Loucy (cell line): ENCODE measurements at regions not wholly inside any gene's neighbourhood (a gene's known extent, or its start where the extent isn't known, plus 50 kb on each side); places are given as distances from the start of the nearest gene placed in this dataset.

Experiments used
- H2AFZ ChIP-seq: fragments of 200-600 bp; sonication (generic); 2 replicates; pipeline ENCODE4 v1.6.0; 2016; ENCODE audit warnings: antibody characterized with exemption, mild to moderate bottlenecking, low read length, moderate library complexity
- H3F3A ChIP-seq: fragments of 200-600 bp; 2 replicates; pipeline ENCODE4 v1.6.0; 2016; ENCODE audit warnings: antibody characterized with exemption, low read depth, mild to moderate bottlenecking
- H3K27me3 ChIP-seq: fragments of 200-600 bp; sonication (generic); 2 replicates; pipeline ENCODE4 v1.6.1; 2014; ENCODE audit warnings: low read length, mild to moderate bottlenecking; ENCODE audit not compliant: insufficient read depth, poor library complexity, severe bottlenecking
- H3K36me3 ChIP-seq: fragments of 200-600 bp; sonication (generic); 2 replicates; pipeline ENCODE4 v1.6.1; 2016; ENCODE audit warnings: low read length; ENCODE audit not compliant: insufficient read depth
- H3K4me1 ChIP-seq: fragments of 200-600 bp; sonication (generic); 2 replicates; pipeline ENCODE4 v1.5.1; 2014; ENCODE audit warnings: low read length, mild to moderate bottlenecking; ENCODE audit not compliant: insufficient read depth, poor library complexity, severe bottlenecking
- H3K4me2 ChIP-seq: fragments of 200-600 bp; sonication (generic); 2 replicates; pipeline ENCODE4 v1.6.0; 2014; ENCODE audit warnings: antibody characterized with exemption, low read length, low read depth, mild to moderate bottlenecking; ENCODE audit not compliant: poor library complexity, severe bottlenecking
- H3K4me3 ChIP-seq: fragments of 200-600 bp; sonication (generic); 2 replicates; pipeline ENCODE4 v1.5.1; 2014; ENCODE audit warnings: low read length, mild to moderate bottlenecking, mixed read lengths; ENCODE audit not compliant: poor library complexity, severe bottlenecking
- H3K79me2 ChIP-seq: fragments of 200-600 bp; sonication (generic); 2 replicates; pipeline ENCODE4 v1.6.1; 2014; ENCODE audit warnings: low read length; ENCODE audit not compliant: insufficient read depth
- H3K9ac ChIP-seq: fragments of 200-600 bp; sonication (generic); 2 replicates; pipeline ENCODE4 v1.6.0; 2014; ENCODE audit warnings: mild to moderate bottlenecking, low read depth, low read length, moderate library complexity; ENCODE audit not compliant: poor library complexity, severe bottlenecking
- H3K9me2 ChIP-seq: fragments of 200-600 bp; sonication (generic); replicated peaks from 2 replicates; pipeline ENCODE4 v1.6.1; 2016; ENCODE audit warnings: low read depth, low read length, mixed read lengths
- H3K9me3 ChIP-seq: fragments of 200-600 bp; sonication (generic); 2 replicates; pipeline ENCODE4 v1.6.1; 2014; ENCODE audit warnings: mild to moderate bottlenecking, antibody characterized with exemption, low read length, low read depth; ENCODE audit not compliant: insufficient read depth
- H4K20me1 ChIP-seq: fragments of 200-600 bp; sonication (generic); 2 replicates; pipeline ENCODE4 v1.6.0; 2014; ENCODE audit warnings: antibody characterized with exemption, low read length, mild to moderate bottlenecking; ENCODE audit not compliant: insufficient read depth, poor library complexity, severe bottlenecking
- EZH2phosphoT487 ChIP-seq: fragments of 200-600 bp; IDR thresholded peaks from 2 replicates; pipeline ENCODE4 v1.6.1; 2018; ENCODE audit warnings: antibody characterized with exemption, mild to moderate bottlenecking, moderate library complexity, borderline replicate concordance
- TF ChIP-seq, protein P1 (sequence below): fragments of 200-600 bp; sonication (generic); conservative IDR thresholded peaks from 2 replicates; pipeline ENCODE4 v1.5.1; 2014; ENCODE audit warnings: mild to moderate bottlenecking, antibody characterized with exemption, low read length

DNA sequence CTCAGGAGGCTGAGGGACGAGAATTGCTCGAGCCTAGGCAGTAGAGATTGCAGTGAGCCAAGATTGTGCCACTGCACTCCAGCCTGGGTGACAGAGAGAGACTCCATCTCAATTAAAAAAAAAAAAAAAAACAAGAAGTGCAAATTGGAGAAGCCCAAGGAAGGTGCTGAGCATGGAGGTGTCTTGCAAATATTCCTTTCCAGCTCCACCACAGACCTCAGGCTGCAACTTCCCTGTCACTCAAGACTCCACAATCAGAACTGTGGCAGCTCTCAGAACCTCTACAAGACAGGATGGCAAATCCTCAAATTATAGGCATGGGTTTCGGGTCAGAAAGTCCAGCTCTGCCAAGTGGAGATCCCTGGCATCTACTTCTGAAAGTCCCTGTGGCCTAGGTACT is 104.4 kb upstream of the TIAM1 start:
- Histone ChIP-seq H3K9me3 (no peaks in the 10 kb centered on the region), H3K4me2 (no peak overlapping the region), H3K9ac (no peak overlapping the region), H3K9me2 (no peaks in the 10 kb centered on the region), H3K4me1 (peaks cover 41% of the 10 kb centered on the region), H3F3A (no peaks in the 10 kb centered on the region), H3K4me3 (no peak overlapping the region), H3K79me2 (peaks cover 35% of the 10 kb centered on the region), H3K36me3 (no peaks in the 10 kb centered on the region), H2AFZ (no peak overlapping the region), H3K27me3 (no peaks in the 10 kb centered on the region), H4K20me1 (no peaks in the 10 kb centered on the region)
- TF ChIP-seq, protein P1, sequence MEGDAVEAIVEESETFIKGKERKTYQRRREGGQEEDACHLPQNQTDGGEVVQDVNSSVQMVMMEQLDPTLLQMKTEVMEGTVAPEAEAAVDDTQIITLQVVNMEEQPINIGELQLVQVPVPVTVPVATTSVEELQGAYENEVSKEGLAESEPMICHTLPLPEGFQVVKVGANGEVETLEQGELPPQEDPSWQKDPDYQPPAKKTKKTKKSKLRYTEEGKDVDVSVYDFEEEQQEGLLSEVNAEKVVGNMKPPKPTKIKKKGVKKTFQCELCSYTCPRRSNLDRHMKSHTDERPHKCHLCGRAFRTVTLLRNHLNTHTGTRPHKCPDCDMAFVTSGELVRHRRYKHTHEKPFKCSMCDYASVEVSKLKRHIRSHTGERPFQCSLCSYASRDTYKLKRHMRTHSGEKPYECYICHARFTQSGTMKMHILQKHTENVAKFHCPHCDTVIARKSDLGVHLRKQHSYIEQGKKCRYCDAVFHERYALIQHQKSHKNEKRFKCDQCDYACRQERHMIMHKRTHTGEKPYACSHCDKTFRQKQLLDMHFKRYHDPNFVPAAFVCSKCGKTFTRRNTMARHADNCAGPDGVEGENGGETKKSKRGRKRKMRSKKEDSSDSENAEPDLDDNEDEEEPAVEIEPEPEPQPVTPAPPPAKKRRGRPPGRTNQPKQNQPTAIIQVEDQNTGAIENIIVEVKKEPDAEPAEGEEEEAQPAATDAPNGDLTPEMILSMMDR: no peak
- TF ChIP-seq EZH2phosphoT487: no peak

DNA sequence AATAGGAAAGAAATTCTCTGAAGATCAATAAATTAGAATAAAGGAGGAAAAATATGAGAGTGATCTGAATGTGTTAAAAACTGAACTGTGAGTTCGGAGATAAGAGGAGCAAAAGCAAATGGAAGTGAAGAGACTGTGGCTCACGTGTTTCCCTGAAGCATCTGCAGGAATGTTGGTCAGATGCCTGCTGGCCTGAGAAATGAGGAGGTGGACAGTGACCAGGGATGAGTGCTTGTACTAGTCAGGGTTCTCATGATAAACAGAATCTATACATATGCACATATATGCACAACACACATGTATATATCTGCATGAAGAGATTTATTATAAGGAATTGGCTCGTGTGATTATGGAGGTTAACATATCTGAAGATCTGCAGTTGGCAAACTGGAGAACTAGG is 103.4 kb upstream of the TIAM1 start:
- Histone ChIP-seq H4K20me1 (no peaks in the 10 kb centered on the region), H3K9me3 (no peaks in the 10 kb centered on the region), H3F3A (no peaks in the 10 kb centered on the region), H3K4me1 (peaks cover 44% of the 10 kb centered on the region), H3K36me3 (no peaks in the 10 kb centered on the region), H3K4me3 (no peak overlapping the region), H3K9me2 (no peaks in the 10 kb centered on the region), H3K4me2 (peak overlapping the region; percentile 70), H3K27me3 (no peaks in the 10 kb centered on the region), H3K79me2 (peaks cover 39% of the 10 kb centered on the region), H2AFZ (no peak overlapping the region), H3K9ac (peak overlapping the region; percentile 49)
- no peak for TF ChIP-seq EZH2phosphoT487
- TF ChIP-seq, protein P1: no peak

DNA sequence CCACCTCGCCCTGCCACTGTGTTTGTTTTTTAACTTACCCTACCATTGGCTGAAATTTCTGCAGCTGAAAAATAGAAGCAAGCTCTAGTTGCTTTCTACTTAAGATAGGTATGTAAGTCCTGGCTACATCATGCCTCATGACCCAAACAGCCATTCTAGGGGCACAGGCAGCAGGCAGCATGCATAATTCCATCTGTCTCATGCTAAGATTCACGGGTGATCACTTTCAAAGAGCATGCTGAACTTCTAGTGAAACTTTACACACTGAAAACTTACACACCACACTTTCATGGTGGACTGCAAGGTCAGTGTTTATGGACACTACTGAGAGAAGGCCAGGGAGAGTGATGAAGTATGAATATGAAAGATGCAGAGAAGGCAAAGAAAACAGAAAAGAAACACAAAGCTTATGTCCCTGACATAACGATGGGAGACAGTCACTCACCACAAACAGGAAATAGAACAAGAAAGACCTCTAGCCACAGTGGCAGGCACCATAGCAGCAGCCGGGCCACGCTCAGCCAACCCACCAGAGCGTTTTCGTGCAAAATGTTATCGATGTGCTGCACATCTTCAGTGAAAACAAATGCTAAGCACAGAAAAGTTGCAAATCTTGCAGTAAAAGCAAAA is 102.3 kb upstream of the TIAM1 start:
- peak overlapping the region; percentile 61 for H3K4me3 ChIP-seq
- peaks cover 3% of the 10 kb centered on the region; the same call in 1 of the 2 replicates for H3K9me3 ChIP-seq
- peaks cover 3% of the 10 kb centered on the region; the same call in 1 of the 2 replicates for H3K36me3 ChIP-seq
- H3K9ac ChIP-seq: peak overlapping the region; percentile 49
- H3F3A ChIP-seq: no peaks in the 10 kb centered on the region
- no peaks in the 10 kb centered on the region for H4K20me1 ChIP-seq
- H3K4me1 ChIP-seq: peaks cover 44% of the 10 kb centered on the region
- peak overlapping the region; percentile 59 for H2AFZ ChIP-seq
- H3K27me3 ChIP-seq: no peaks in the 10 kb centered on the region
- TF ChIP-seq, protein P1: no peak
- TF ChIP-seq EZH2phosphoT487: no peak
- H3K4me2 ChIP-seq: peak overlapping the region; percentile 70
- H3K79me2 ChIP-seq: peaks cover 45% of the 10 kb centered on the region
- no peaks in the 10 kb centered on the region for H3K9me2 ChIP-seq
